ENCODE measurements at regions not wholly inside any gene's neighbourhood (a gene's known extent, or its start where the extent isn't known, plus 50 kb on each side); places are given as distances from the start of the nearest gene placed in this dataset.

- DNase-seq = no peak
These were observed 360.0 kb upstream of the PROK2 start for GRCh38 chr3:72144773-72145505.

DNA sequence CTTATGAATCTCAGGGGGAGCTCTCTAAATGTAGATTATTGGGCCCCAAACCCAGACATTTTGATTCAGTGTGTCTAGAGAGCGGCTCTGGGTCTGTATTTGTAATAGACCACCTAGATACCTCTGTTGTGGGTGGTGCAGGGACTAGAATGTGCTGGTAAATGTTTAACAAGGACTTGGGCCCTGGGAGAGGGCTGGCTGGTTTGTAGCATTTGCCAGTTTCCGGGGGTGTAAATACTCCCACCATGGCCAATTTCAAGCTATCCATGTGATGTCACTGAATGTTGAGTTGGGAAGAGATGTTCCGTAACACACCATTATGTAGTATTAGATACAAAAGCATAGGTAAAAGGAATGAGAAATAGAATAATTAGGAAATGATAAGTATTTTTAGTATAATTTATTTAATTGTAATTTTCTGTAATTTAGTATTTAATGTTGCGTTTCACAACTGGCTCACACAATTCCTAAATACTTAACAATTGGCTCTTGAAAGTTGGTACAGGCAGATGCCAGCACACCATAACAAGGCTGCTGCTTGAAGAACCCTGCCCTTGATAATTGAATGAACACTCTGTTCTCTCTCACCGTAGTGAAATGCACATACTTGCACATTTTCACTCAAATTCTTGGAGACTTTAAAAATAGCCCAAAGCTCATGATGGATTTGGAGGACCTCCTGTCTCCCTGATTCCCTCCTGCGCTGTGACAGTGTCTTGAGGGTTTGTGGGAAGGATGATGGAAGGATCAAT lies 359.2 kb upstream of the PROK2 start:
- DNase-seq = no peak

DNA sequence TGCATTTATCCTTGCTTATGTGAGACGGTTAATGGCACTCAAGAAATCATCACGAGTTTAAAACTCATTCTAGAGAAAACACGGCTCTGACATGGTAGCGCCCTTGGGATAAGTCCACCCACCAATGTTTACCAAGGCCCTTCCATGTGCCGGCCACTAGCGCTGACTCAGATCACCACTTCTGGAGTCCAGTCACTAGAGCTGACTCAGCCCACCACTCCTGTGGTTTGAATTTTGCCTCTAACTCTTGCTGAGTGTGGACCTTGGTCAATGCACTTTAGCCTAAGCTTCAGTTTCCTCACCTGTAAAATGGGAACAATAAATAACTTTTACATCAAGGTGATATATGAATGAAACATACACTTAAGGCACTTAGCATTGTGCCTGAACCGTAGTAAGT lies 358.4 kb upstream of the PROK2 start:
- DNase-seq = no peak

DNA sequence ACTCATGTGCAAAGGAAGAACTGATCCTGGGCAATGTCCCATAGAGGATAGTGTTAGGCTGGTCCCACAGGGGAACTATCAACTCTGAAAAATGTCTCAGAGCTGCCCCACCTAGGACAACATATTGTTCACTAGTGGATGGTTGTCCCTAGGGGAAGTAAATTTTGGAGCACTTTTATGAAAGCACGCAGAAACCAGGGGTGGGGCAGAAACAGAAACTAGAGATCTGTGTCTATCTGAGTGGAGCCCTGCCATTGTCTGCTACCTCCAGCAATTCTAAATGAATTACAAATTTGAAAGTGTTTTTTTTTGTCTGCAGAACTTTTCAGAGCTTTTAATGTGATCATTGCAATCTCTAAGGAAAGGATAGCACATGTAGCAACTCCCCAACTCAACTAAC lies 357.1 kb upstream of the PROK2 start:
- DNase-seq = no peak

GRCh38 chr3:72141264-72141663 lies 356.3 kb upstream of the PROK2 start:
- DNase-seq = no peak

DNA sequence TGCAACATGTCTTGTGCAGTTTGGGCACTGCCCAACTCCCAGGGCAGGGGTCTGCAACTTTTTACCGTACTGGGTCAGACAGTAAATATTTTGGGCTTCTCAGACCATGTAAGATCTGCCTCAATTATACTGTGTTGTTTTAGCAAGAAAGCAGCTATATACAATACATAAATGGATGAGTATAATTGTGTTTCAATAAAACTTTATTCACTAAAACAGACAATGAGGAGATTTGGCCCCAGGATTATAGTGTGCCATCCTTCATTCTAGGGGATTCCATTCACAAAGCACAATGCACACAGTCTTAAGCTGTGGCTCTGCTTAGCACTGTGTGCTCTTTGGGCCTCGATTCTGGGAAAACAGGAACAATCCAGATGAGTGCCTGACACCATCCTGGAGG lies 354.4 kb upstream of the PROK2 start:
- no peak for DNase-seq

DNA sequence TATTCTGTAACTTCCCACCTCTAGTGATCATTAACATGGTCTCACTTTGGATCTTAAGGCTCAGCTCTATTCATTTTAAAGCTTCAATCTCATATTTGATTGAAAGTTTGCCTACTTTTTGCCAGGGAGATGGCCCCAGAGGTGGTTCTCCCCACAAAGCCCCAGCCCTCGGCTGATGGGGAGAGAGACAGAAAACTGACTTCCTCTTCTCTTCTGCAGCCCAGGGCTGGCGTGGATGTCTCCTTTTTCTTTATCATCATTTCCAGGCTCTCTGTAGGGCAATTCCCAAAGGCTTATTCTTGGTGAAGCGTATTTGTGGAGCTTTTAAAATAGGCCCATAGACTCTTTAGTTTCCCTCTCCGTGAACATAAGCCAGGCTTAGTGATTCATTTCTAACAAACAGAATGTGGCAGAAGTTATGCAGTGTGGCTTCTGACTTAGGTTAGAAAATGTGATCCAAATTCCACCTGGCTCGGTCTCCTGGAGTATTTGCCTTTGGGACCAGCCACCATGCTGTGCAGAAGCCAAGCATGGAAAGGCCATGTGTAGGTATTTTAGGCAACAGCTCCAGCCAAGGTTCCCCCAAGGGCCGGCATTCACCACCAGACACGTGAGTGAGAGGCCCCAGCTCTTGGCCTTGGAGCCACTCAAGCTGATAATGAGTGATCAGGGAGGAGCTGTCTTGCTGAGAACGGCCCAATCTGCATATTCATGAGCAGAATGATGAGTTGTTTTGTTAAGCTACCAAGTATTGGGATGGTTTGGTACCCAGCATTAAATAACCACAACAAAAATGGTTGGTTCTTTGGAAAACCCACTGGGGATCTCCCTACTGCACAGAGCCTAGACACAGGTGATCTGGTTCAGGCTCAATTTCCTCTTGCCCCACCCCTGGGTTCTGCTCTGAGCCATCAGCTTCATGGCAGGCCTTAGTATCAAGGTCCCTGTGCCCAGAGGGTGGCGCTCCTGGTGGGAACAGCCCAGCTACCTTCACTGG lies 353.2 kb upstream of the PROK2 start:
- DNase-seq = peak; percentile 26 to 30

- no peak for DNase-seq
These were observed 350.7 kb upstream of the PROK2 start for GRCh38 chr3:72135636-72136035.

- no peak for DNase-seq
These were observed 350.1 kb upstream of the PROK2 start for GRCh38 chr3:72134989-72135451.

DNA sequence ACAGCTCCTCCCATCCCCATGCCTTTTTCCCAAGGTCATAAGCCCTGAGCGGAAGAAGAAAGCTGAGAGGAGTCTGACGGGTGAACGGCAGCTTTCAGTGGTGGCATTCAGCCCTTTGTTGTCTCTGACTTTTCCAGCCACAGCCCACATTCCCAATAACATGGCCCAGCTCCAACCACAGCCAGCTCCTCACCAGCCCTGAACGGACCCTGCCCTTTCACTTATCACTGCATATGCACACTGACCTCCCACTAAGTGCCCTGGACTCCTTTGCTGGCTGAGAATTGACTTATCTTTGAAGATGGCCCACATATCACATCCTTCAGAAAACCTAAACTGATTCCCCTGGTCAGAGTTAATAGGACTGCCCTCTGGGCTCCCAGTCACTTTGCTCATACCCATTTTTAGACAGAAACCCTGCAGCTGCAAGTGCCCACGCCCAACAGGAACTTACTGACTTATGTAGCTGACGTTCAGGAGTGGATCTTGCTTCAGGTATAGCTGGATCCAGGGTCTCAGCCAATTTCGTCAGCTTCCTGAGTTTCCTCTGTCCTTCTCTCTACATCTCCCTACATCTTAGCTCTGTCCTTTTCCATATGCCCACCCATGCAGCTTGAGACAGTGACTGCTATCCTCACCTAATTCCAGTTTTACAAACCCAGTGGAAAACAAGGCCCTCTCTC lies 348.5 kb upstream of the PROK2 start:
- DNase-seq = no peak

GRCh38 chr3:72131899-72132298 lies 347.0 kb upstream of the PROK2 start:
- DNase-seq = no peak

DNA sequence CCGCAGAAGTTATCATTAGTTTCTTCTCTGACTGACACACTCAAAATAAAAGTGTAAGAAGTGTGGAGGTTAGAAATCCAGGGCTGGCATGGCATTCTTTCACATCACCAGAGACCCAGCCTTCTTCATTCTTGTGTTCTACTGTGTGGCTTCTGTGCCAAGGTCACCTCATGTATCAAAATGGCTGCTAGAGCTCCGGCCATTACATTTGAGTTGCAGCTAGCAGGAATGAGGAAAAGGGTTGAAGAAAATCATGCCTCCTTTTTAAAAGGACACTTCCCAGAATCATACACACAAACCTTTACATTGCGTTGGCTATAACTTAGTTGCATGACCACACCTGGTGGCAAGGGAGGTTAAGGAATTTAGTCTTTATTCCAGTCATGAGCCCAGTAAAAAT lies 345.6 kb upstream of the PROK2 start:
- no peak for DNase-seq

DNA sequence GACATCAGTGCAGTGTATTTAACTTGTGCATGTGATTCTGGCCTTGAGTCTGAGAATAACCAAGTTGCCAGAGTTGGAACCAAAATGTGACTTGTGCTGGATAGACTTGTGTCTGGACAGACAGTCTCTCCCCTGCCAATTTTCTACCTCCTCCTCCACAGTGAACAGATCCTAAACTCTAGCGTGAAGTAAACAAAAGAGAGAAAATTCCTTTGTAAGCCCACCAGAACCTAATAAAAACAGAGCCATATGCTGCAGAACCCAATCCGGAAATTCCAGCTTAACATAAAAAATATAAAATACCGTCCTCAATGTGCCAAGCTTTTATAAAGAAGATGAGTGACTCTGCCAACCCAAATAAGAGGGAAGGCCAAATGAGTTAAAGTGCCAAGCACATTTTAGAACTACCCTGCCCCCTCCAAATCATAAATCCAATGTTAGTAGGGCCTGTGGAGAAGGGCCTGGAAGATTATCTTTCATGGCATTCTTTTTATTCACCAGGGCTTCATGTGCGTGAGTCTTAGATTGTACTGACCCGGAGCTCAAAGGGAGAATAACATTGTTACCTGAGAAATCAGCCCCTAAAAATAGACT lies 344.6 kb upstream of the PROK2 start:
- DNase-seq = no peak

GRCh38 chr3:72128921-72129320 lies 344.0 kb upstream of the PROK2 start:
- no peak for DNase-seq

- DNase-seq = no peak
These were observed 342.9 kb upstream of the PROK2 start for GRCh38 chr3:72127844-72128243.

DNA sequence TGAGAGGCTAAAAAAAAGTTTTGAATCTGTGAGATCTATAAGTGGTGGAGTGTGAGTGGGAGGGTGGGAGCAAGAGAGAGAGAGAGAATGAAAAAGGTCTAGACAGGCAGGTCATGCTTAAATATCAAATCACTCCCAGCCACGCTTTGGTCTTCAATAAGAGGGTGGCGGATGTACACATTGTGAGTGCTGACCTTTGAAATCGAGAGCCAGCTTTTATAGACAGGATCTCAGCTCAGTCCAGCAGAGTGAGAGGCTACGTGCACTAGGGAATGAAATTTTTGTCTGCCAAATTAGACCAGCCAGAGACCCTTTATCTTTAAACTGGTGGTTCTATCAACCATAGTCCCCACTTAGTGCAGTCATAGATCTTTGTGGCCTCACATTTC lies 342.3 kb upstream of the PROK2 start:
- no peak for DNase-seq

GRCh38 chr3:72126441-72127223 lies 341.7 kb upstream of the PROK2 start:
- no peak for DNase-seq

- DNase-seq = no peak
These were observed 339.0 kb upstream of the PROK2 start for GRCh38 chr3:72123908-72124441.

DNA sequence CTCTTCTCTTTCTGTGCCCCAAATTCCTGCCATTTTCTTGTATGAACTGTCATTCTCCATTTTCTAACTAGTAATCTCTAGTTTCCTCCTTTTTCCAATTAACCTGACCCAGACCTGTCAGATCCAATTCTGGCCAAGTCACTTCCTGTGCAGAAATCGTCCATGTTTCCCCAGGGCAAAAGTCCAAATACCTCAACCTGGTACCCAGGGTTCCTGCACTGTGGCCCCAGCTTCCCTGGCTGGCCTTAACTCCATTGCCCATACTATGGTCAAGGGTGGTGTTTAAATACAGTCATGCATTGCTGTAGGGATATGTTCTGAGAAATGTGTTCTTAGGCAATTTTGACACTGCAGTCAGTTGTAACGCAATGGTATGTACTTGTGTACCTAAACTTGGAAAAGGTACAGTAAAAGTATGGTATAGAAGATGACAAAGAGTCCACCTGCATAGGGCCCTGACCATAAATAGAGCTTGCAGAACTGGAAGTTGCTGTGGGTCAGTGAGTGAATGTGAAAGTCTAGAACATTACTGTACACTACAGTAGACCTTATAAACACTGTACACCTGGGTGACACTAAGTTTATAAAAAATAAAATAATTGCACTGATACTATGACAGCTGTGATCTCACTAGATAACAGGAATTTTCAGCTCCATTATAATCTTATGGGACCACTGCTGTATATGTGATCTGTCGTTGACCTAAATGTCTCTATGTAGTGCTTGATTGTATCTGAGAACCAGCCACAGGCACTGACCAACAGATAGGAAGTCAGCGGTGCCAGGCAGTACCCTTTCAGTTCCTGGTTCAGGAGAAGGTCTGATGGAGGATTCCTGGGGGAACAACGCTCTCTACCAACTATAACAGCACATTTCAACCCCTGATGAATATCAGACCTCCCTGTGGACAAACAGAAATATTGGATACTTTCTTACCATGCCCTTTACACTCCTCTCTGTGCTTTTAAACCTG lies 336.1 kb upstream of the PROK2 start:
- DNase-seq = no peak

DNA sequence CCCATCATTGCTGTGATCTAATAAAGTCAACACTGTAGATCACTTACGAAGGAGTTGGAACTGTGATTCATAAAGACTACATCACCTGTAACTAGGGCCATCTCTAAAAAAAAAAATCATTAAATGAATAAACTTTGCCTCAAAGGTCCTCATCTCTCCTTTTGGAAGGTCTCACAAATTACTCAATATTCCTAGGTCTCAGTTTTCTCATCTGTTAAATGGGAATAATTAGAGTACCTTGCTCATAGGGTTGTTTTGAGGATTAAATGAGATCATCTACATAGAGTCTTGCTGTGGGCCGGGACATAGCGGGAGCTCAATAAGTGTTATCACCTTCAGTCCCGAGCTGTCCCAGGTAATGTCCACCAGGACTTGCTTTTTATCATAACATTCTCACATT lies 335.1 kb upstream of the PROK2 start:
- DNase-seq = no peak
